DOHH2 (cell line): ENCODE measurements at regions not wholly inside any gene's neighbourhood (a gene's known extent, or its start where the extent isn't known, plus 50 kb on each side); places are given as distances from the start of the nearest gene placed in this dataset.

Experiments used
- H3F3A ChIP-seq: fragments of 200-600 bp; sonication (generic), shearing (Covaris generic); 2 replicates; pipeline ENCODE4 v1.6.0; 2016; ENCODE audit warnings: antibody characterized with exemption, mild to moderate bottlenecking; ENCODE audit not compliant: control insufficient read depth, insufficient read depth
- H3K27ac ChIP-seq: fragments of 200-600 bp; sonication (generic); 2 replicates; pipeline ENCODE4 v1.5.1; 2014; ENCODE audit warnings: low read depth, mild to moderate bottlenecking, low read length, moderate library complexity
- H3K27me3 ChIP-seq: fragments of 200-600 bp; sonication (generic); 2 replicates; pipeline ENCODE4 v1.6.1; 2014; ENCODE audit warnings: mild to moderate bottlenecking, low read length, mixed read lengths; ENCODE audit not compliant: control insufficient read depth
- H3K36me3 ChIP-seq: fragments of 200-600 bp; sonication (generic); 2 replicates; pipeline ENCODE4 v1.6.1; 2014; ENCODE audit warnings: mild to moderate bottlenecking, low read length, moderate library complexity, mixed read lengths; ENCODE audit not compliant: control insufficient read depth
- H3K4me1 ChIP-seq: fragments of 200-600 bp; sonication (generic); 2 replicates; pipeline ENCODE4 v1.6.1; 2014; ENCODE audit warnings: mild to moderate bottlenecking, low read length, mixed read lengths; ENCODE audit not compliant: control insufficient read depth
- H3K4me2 ChIP-seq: fragments of 200-600 bp; sonication (generic); 2 replicates; pipeline ENCODE4 v1.6.0; 2014; ENCODE audit warnings: mild to moderate bottlenecking, low read length, moderate library complexity
- H3K4me3 ChIP-seq: fragments of 200-600 bp; sonication (generic); 2 replicates; pipeline ENCODE4 v1.5.1; 2014; ENCODE audit warnings: mild to moderate bottlenecking, low read length, mixed read lengths
- H3K79me2 ChIP-seq: fragments of 200-600 bp; sonication (generic); 2 replicates; pipeline ENCODE4 v1.6.1; 2014; ENCODE audit warnings: mild to moderate bottlenecking, low read length, mixed read lengths; ENCODE audit not compliant: control insufficient read depth
- H3K9me2 ChIP-seq: fragments of 200-600 bp; sonication (generic); replicated peaks from 2 replicates; pipeline ENCODE4 v1.6.1; 2014; ENCODE audit warnings: mild to moderate bottlenecking, low read length, mixed read lengths; ENCODE audit not compliant: control insufficient read depth
- H3K9me3 ChIP-seq: fragments of 200-600 bp; sonication (generic); 2 replicates; pipeline ENCODE4 v1.6.1; 2014; ENCODE audit warnings: antibody characterized with exemption, low read length, mixed read lengths; ENCODE audit not compliant: control insufficient read depth, insufficient read depth
- H4K20me1 ChIP-seq: fragments of 200-600 bp; sonication (generic); 2 replicates; pipeline ENCODE4 v1.6.0; 2014; ENCODE audit warnings: low read depth, mild to moderate bottlenecking, antibody characterized with exemption, low read length, moderate library complexity; ENCODE audit not compliant: control insufficient read depth, insufficient read depth
- EZH2phosphoT487 ChIP-seq: fragments of 200-600 bp; sonication (generic); IDR thresholded peaks from 2 replicates; pipeline ENCODE4 v1.6.1; 2017; ENCODE audit warnings: borderline replicate concordance, mild to moderate bottlenecking, antibody characterized with exemption, low read length, moderate library complexity, mixed read lengths
- TF ChIP-seq, protein P1 (sequence below): fragments of 200-600 bp; sonication (generic); IDR thresholded peaks from one replicate; pipeline ENCODE4 v1.5.1; 2014; ENCODE audit warnings: antibody characterized with exemption, mild to moderate bottlenecking, low read depth, low read length; ENCODE audit not compliant: poor library complexity, severe bottlenecking

DNA sequence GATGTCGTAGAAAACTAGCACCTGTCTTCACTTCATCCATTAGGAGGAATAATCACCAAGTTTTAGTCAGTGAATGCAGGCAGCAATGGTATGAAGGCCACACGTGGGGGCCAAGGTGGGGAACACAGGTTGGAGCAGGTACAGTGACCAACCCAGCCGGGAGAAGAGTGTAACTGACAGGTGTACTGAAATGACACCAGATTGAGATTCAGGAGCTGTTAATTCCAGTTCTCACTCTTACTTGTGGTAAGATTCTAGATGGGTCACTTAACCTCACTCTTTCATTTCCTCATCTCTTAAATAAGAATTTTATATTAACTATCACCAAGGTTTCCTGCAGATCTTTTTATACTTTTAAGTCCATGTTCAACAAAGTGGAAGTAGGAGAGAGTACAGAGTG, 206.2 kb upstream of the PTBP2 start:
- Histone ChIP-seq H3K9me3 (no peaks in the 10 kb centered on the region), H4K20me1 (no peaks in the 10 kb centered on the region), H3K27ac (no peak overlapping the region), H3K79me2 (no peaks in the 10 kb centered on the region), H3K4me1 (no peaks in the 10 kb centered on the region), H3K36me3 (no peaks in the 10 kb centered on the region), H3F3A (no peaks in the 10 kb centered on the region), H3K27me3 (no peaks in the 10 kb centered on the region), H3K9me2 (no peaks in the 10 kb centered on the region), H3K4me2 (no peak overlapping the region), H3K4me3 (no peak overlapping the region)
- no peak for TF ChIP-seq EZH2phosphoT487
- TF ChIP-seq, protein P1, sequence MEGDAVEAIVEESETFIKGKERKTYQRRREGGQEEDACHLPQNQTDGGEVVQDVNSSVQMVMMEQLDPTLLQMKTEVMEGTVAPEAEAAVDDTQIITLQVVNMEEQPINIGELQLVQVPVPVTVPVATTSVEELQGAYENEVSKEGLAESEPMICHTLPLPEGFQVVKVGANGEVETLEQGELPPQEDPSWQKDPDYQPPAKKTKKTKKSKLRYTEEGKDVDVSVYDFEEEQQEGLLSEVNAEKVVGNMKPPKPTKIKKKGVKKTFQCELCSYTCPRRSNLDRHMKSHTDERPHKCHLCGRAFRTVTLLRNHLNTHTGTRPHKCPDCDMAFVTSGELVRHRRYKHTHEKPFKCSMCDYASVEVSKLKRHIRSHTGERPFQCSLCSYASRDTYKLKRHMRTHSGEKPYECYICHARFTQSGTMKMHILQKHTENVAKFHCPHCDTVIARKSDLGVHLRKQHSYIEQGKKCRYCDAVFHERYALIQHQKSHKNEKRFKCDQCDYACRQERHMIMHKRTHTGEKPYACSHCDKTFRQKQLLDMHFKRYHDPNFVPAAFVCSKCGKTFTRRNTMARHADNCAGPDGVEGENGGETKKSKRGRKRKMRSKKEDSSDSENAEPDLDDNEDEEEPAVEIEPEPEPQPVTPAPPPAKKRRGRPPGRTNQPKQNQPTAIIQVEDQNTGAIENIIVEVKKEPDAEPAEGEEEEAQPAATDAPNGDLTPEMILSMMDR = no peak

DNA sequence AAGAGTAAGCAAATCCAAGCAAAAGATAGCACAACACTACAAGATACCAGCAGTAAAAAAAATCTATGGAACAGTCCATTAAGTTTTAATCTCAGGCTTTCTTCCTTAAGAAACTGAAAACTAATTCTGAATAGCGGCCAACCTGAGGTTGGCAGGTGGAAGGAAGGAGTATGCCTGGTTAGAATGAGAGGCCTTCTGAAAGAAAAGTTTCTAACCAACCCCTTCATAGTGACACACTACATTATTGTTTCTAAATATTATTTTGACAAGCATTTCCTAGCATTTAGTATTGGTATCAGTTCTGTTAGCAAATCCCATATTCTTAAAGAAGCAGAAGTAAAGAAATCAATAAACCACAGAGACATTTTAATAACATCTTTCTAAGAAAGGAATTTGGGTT, 205.7 kb upstream of the PTBP2 start:
- Histone ChIP-seq H4K20me1 (no peaks in the 10 kb centered on the region), H3K79me2 (no peaks in the 10 kb centered on the region), H3K27me3 (no peaks in the 10 kb centered on the region), H3K4me3 (no peak overlapping the region), H3K4me2 (no peak overlapping the region), H3K9me2 (no peaks in the 10 kb centered on the region), H3F3A (no peaks in the 10 kb centered on the region), H3K4me1 (no peaks in the 10 kb centered on the region), H3K36me3 (no peaks in the 10 kb centered on the region), H3K27ac (no peak overlapping the region), H3K9me3 (no peaks in the 10 kb centered on the region)
- TF ChIP-seq EZH2phosphoT487 = no peak
- TF ChIP-seq, protein P1 = no peak

DNA sequence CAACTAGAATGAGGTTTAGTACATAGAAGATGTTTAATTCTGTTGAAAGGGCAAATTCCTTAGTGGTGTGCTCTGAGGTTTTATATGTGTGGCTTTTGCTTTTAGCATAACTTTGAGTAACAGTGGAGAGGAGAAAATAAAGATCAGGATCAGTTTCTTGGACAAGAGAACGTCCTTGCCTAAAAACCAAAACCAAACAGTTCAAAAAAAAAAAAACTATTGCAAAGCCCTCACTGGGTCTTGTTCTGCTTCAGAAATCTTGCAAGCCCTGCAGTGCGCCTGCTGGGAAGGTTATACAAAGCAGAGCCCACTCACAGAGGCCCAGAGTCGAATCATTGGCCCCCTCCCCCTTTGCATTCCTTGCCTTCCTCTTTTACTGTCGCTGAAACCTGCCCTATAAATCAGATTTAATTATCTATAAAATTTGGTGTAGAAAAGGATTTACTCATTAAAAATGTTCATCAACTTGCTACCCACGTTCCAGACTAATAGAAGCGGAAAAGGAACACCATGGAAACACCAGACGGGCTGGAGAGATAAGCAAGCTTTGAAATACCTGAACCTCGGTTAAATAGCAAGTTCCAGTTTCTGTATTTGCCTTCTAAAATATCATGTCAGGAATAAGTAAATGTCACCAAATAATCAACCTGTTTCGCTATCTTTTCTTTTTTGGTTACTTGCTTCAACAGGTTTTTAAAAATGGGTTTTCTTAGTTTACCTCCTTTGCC, 201.6 kb upstream of the PTBP2 start:
- TF ChIP-seq, protein P1 = no peak
- TF ChIP-seq EZH2phosphoT487 = no peak

More for the DNA sequence above, 201.6 kb upstream of the PTBP2 start:
- Histone ChIP-seq H3K27me3 (no peaks in the 10 kb centered on the region), H4K20me1 (no peaks in the 10 kb centered on the region), H3K4me1 (no peaks in the 10 kb centered on the region), H3K9me2 (no peaks in the 10 kb centered on the region), H3K79me2 (no peaks in the 10 kb centered on the region), H3K27ac (no peak overlapping the region), H3K4me3 (no peak overlapping the region), H3K36me3 (no peaks in the 10 kb centered on the region), H3K4me2 (no peak overlapping the region), H3F3A (no peaks in the 10 kb centered on the region), H3K9me3 (no peaks in the 10 kb centered on the region)
